GM12878 (cell line): ENCODE measurements at regions not wholly inside any gene's neighbourhood (a gene's known extent, or its start where the extent isn't known, plus 50 kb on each side); places are given as distances from the start of the nearest gene placed in this dataset.

Experiments used
- ATAC-seq: fragments of 200-7000 bp; cut with Tn5 transposase; 3 replicates; pipeline ENCODE4 v1.9.1; 2020; ENCODE audit warnings: mild to moderate bottlenecking, moderate library complexity
- BruUV-seq: library from RNA; stranded (reverse); fragments of 400-500 nt; replicated peaks from 2 replicates; lab custom pipeline; 2021; lab: Mats Ljungman, UMichigan
- CTCF ChIA-PET: fragments of 300-600 bp; sonication (Branson Sonifier 250); formaldehyde crosslinking; extraction: SDS; loops from one replicate; lab custom pipeline; 2021; ENCODE audit warnings: inconsistent platforms; lab: Yijun Ruan, JAX
- POLR2A ChIA-PET: fragments of 350-600 bp; formaldehyde crosslinking; extraction: SDS; loops from one replicate; lab custom pipeline; 2021; ENCODE audit warnings: inconsistent platforms; lab: Charles Lee
- RAD21 ChIA-PET: fragments of 300-600 bp; sonication (Branson Sonifier 250); formaldehyde crosslinking; loops from one replicate; lab custom pipeline; 2023; ENCODE audit warnings: antibody characterized with exemption; ENCODE audit not compliant: unreplicated experiment; lab: Charles Lee
- SMC1A ChIA-PET: fragments of 300-600 bp; sonication (Branson Sonifier 250); formaldehyde crosslinking; loops from one replicate; lab custom pipeline; 2023; ENCODE audit not compliant: unreplicated experiment, uncharacterized antibody; lab: Charles Lee
- DNase-seq: peaks from one replicate; pipeline ENCODE4 v3.0.0-alpha.2; 2011; ENCODE audit warnings: low read depth, low spot score
- FAIRE-seq: peaks from 3 replicates; lab custom pipeline; 2011; peaks lifted over from hg19 to GRCh38; lab: Jason Lieb, UNC
- H2AFZ ChIP-seq: 2 replicates; pipeline ENCODE4 v1.6.0; 2011; ENCODE audit warnings: low read depth, low read length, control low read depth; ENCODE audit not compliant: control insufficient read depth
- H3K27ac ChIP-seq: 2 replicates; pipeline ENCODE4 v1.5.1; 2011; ENCODE audit warnings: control low read depth; ENCODE audit not compliant: control insufficient read depth, insufficient read depth
- H3K27me3 ChIP-seq, 2 experiments: replicated peaks in 1 of 2; 2 replicates each; pipeline versions ENCODE4 v1.6.0 to v1.6.1; 2011; ENCODE audit warnings: low read length in 1 of 2; ENCODE audit not compliant: control insufficient read depth in 2 of 2, insufficient read depth in 2 of 2
- H3K36me3 ChIP-seq, 2 experiments: 2 replicates each; pipeline ENCODE4 v1.5.1; 2011; ENCODE audit warnings: low read length in 1 of 2; ENCODE audit not compliant: control insufficient read depth in 2 of 2, insufficient read depth in 2 of 2
- H3K4me1 ChIP-seq: 2 replicates; pipeline ENCODE4 v1.6.1; 2011; ENCODE audit warnings: mild to moderate bottlenecking, low read length, moderate library complexity, mixed read lengths; ENCODE audit not compliant: control insufficient read depth, insufficient read depth
- H3K4me2 ChIP-seq: 2 replicates; pipeline ENCODE4 v1.6.0; 2011; ENCODE audit warnings: control low read depth; ENCODE audit not compliant: control insufficient read depth, insufficient read depth
- H3K4me3 ChIP-seq: fragments of 200-600 bp; sonication (generic); 2 replicates; pipeline ENCODE4 v1.5.1; 2016
- H3K79me2 ChIP-seq: 2 replicates; pipeline ENCODE4 v1.6.0; 2011; ENCODE audit warnings: low read length; ENCODE audit not compliant: control insufficient read depth, insufficient read depth
- H3K9ac ChIP-seq: 2 replicates; pipeline ENCODE4 v1.8.0; 2011; ENCODE audit warnings: low read length, control low read depth, mixed read lengths; ENCODE audit not compliant: control insufficient read depth, insufficient read depth
- H3K9me3 ChIP-seq: replicated peaks from 3 replicates; pipeline ENCODE4 v1.5.1; 2011; ENCODE audit warnings: mild to moderate bottlenecking, low read length; ENCODE audit not compliant: control insufficient read depth, insufficient read depth
- H4K20me1 ChIP-seq: 2 replicates; pipeline ENCODE4 v1.6.0; 2011; ENCODE audit not compliant: control insufficient read depth, insufficient read depth
- DPF2 ChIP-seq: fragments of 450-650 bp; IDR thresholded peaks from 2 replicates; pipeline ENCODE4 v1.6.1; 2017; ENCODE audit warnings: mild to moderate bottlenecking
- EP300 ChIP-seq, 2 experiments: fragments of 150-350 bp in 1 of 2; IDR thresholded peaks; 2 replicates each; pipeline ENCODE4 v1.6.1; 2011 to 2012; ENCODE audit warnings: low read depth in 2 of 2, low read length in 2 of 2, borderline replicate concordance in 1 of 2, improper control_type of control experiment in 1 of 2, inconsistent platforms in 1 of 2; ENCODE audit not compliant: control insufficient read depth in 1 of 2
- FOXK2 ChIP-seq: fragments of 450-650 bp; IDR thresholded peaks from 2 replicates; pipeline ENCODE4 v1.6.1; 2017; ENCODE audit warnings: mild to moderate bottlenecking, moderate library complexity
- GATAD2B ChIP-seq: fragments of 450-650 bp; conservative IDR thresholded peaks from 2 replicates; pipeline ENCODE4 v1.6.1; 2017; ENCODE audit warnings: low read depth, mild to moderate bottlenecking, moderate library complexity
- NBN ChIP-seq: fragments of 450-650 bp; IDR thresholded peaks from 2 replicates; pipeline ENCODE4 v1.6.1; 2016
- POLR2AphosphoS2 ChIP-seq: IDR thresholded peaks from 2 replicates; pipeline ENCODE4 v1.6.1; 2011; ENCODE audit warnings: low read depth, mild to moderate bottlenecking, low read length, improper control_type of control experiment, moderate library complexity
- POLR2AphosphoS5 ChIP-seq: IDR thresholded peaks from 2 replicates; pipeline ENCODE4 v1.6.1; 2011; ENCODE audit warnings: mild to moderate bottlenecking, low read length, inconsistent platforms
- RCOR1 ChIP-seq: conservative IDR thresholded peaks from 2 replicates; pipeline ENCODE4 v1.6.1; 2012; ENCODE audit warnings: low read depth, low read length, improper control_type of control experiment
- SIN3A ChIP-seq: IDR thresholded peaks from 2 replicates; pipeline ENCODE4 v1.6.1; 2012; ENCODE audit warnings: low read depth, low read length, improper control_type of control experiment
- SP1 ChIP-seq: IDR thresholded peaks from one replicate; pipeline ENCODE4 v1.6.1; 2011; ENCODE audit warnings: low read depth, low read length
- SREBF2 ChIP-seq: IDR thresholded peaks from 2 replicates; pipeline ENCODE4 v1.6.1; 2012; ENCODE audit warnings: mild to moderate bottlenecking, low read length
- SUZ12 ChIP-seq: fragments of 200-600 bp; sonication (generic); IDR thresholded peaks from one replicate; pipeline ENCODE4 v1.6.1; 2018; ENCODE audit warnings: antibody characterized with exemption, mild to moderate bottlenecking; ENCODE audit not compliant: unreplicated experiment
- YY1 ChIP-seq: IDR thresholded peaks from 2 replicates; pipeline ENCODE4 v1.6.1; 2011; ENCODE audit warnings: low read depth, mild to moderate bottlenecking, low read length
- WGBS: methylation state at CpG from one replicate; pipeline ENCODE4 v1.1.6; 2016; ENCODE audit warnings: low lambda C conversion rate; ENCODE audit not compliant: insufficient replicate concordance, insufficient coverage; ENCODE audit errors: missing lambda C conversion rate; 5-methylcytosine and 5-hydroxymethylcytosine counted together
- in situ Hi-C: fragments of 300-500 bp; cut with MboI; formaldehyde crosslinking; loops from 9 replicates; pipeline ENCODE4 v1.14.3; 2018; ENCODE audit warnings: mixed read lengths
- intact Hi-C: fragments of 100-400 bp; cut with micrococcal nuclease; formaldehyde crosslinking; loops from one replicate; pipeline ENCODE4 v1.14.2; 2022; ENCODE audit not compliant: unreplicated experiment
- TF ChIP-seq, protein P1 (sequence below): fragments of 450-650 bp; IDR thresholded peaks from 2 replicates; pipeline ENCODE4 v1.6.1; 2017; ENCODE audit warnings: low read depth, mild to moderate bottlenecking, moderate library complexity
- TF ChIP-seq, protein P2 (sequence below): IDR thresholded peaks from 2 replicates; pipeline ENCODE4 v1.6.1; 2012; ENCODE audit warnings: low read depth, low read length, improper control_type of control experiment

DNA sequence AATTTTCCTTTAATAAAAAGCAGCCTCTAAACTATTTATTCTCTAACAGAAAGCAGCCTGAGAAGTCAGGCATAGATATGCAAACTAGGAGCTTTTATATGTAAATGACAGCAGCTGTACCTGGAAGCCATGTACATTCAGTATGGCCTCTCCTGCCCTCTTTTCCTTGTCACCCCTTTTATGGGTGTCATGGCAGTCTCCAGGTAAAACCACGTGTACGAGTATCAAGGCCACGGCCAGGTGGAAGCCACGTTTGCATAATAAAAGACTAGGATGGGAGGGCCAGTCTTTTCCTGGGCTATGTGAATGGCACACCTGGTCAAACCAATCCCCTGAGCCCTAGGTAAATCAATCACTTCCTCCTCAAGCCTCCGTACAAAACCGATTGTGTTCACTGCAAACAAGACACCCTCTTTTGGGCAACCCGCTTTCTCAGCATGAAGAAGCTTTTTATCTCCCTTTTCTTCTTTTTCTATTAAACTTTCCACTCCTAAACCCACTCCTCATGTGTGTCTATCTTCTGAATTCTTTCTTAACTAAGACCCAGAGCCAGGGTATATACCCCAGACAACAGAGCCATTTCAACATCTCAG is 419.5 kb upstream of the CTNND2 start:
- H3K27ac ChIP-seq: no peak overlapping the region
- H3K4me2 ChIP-seq: no peak overlapping the region
- H3K9ac ChIP-seq: no peak overlapping the region
- no peak for TF ChIP-seq EP300 (IDR thresholded peaks at IDR 0.05; ENCODE audit: borderline replicate concordance in 1 of 2, control insufficient read depth in 1 of 2, low read depth in 2 of 2, low read length in 2 of 2)
- no peak for TF ChIP-seq POLR2AphosphoS5
- TF ChIP-seq SREBF2: no peak
- no peak for TF ChIP-seq POLR2AphosphoS2
- no peak for TF ChIP-seq DPF2
- no peak for TF ChIP-seq YY1
- no peak for TF ChIP-seq SIN3A
- TF ChIP-seq FOXK2: no peak
- TF ChIP-seq GATAD2B: no peak
- TF ChIP-seq NBN: no peak
- no peak for TF ChIP-seq SP1
- TF ChIP-seq RCOR1: no peak
- TF ChIP-seq SUZ12: no peak
- TF ChIP-seq, protein P1, sequence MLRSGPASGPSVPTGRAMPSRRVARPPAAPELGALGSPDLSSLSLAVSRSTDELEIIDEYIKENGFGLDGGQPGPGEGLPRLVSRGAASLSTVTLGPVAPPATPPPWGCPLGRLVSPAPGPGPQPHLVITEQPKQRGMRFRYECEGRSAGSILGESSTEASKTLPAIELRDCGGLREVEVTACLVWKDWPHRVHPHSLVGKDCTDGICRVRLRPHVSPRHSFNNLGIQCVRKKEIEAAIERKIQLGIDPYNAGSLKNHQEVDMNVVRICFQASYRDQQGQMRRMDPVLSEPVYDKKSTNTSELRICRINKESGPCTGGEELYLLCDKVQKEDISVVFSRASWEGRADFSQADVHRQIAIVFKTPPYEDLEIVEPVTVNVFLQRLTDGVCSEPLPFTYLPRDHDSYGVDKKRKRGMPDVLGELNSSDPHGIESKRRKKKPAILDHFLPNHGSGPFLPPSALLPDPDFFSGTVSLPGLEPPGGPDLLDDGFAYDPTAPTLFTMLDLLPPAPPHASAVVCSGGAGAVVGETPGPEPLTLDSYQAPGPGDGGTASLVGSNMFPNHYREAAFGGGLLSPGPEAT: no peak
- TF ChIP-seq, protein P2, sequence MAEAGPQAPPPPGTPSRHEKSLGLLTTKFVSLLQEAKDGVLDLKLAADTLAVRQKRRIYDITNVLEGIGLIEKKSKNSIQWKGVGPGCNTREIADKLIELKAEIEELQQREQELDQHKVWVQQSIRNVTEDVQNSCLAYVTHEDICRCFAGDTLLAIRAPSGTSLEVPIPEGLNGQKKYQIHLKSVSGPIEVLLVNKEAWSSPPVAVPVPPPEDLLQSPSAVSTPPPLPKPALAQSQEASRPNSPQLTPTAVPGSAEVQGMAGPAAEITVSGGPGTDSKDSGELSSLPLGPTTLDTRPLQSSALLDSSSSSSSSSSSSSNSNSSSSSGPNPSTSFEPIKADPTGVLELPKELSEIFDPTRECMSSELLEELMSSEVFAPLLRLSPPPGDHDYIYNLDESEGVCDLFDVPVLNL: no peak
- BruUV-seq: no TSS peak
- H2AFZ ChIP-seq: no peak overlapping the region
- ChIA-PET CTCF (no interaction called here), SMC1A (interaction anchor here (0.8 to 2.6 kb wide), 4 partner anchors 9 to 38 kb away, joined by 3 to 6 read pairs (median 3); no protein-coding TSS in a partner anchor), POLR2A (interaction anchor here (0.6 kb wide), 1 partner anchor 35 kb away, joined by 4 read pairs; no protein-coding TSS in a partner anchor), RAD21 (no interaction called here)
- no peaks in the 10 kb centered on the region for H3K4me1 ChIP-seq
- ATAC-seq: no peak
- no peak overlapping the region for H3K4me3 ChIP-seq
- H3K9me3 ChIP-seq: no peaks in the 10 kb centered on the region; the same call in 2 of the 3 replicates
- no peaks in the 10 kb centered on the region for H4K20me1 ChIP-seq
- 18% methylated on average over 7 of the region's 7 CpGs for WGBS
- no peak for DNase-seq
- no peaks in the 10 kb centered on the region for H3K27me3 ChIP-seq
- FAIRE-seq: no peak
- no peaks in the 10 kb centered on the region for H3K79me2 ChIP-seq
- no peaks in the 10 kb centered on the region for H3K36me3 ChIP-seq
- intact Hi-C loops: no loop called here
- in situ Hi-C loops: no loop called here
